Amygdala (tissue), 56 donors: ENCODE measurements at regions not wholly inside any gene's neighbourhood (a gene's known extent, or its start where the extent isn't known, plus 50 kb on each side); places are given as distances from the start of the nearest gene placed in this dataset.

Experiments
- DNase-seq, 56 donors: peaks; one replicate each; lab custom pipeline; 2025; lab: John Stamatoyannopoulos, UW

DNA sequence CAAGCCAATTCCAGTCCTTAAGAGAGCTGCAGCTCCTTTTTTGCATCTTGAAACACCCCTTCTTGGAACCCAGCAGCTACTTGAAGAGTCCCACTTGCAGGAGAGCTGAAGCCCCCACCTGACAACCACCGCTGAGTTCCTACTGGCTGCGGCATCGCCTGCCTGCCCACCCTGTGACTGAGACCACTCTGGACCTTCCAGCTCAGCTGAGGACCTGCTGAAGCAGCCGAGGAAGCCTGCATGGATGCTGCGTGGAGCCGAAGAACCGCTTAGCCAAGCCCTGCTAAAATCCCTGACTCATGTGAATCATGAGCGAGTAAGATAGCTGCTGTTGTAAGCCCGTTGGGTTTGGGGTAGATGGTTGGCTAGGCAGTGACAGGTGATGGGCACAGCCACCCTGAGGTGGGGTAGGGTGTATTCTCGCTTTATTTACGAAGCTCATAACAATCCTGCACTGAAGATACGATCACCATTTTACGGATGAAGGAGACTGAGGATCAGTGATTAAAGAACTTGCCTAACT lies 78.4 kb downstream of the INHBB start:
- no peak for DNase-seq

GRCh38 chr2:120425014-120425413 lies 79.1 kb downstream of the INHBB start:
- DNase-seq, result no peak

GRCh38 chr2:120428748-120429147 lies 82.8 kb downstream of the INHBB start:
- no peak for DNase-seq

DNA sequence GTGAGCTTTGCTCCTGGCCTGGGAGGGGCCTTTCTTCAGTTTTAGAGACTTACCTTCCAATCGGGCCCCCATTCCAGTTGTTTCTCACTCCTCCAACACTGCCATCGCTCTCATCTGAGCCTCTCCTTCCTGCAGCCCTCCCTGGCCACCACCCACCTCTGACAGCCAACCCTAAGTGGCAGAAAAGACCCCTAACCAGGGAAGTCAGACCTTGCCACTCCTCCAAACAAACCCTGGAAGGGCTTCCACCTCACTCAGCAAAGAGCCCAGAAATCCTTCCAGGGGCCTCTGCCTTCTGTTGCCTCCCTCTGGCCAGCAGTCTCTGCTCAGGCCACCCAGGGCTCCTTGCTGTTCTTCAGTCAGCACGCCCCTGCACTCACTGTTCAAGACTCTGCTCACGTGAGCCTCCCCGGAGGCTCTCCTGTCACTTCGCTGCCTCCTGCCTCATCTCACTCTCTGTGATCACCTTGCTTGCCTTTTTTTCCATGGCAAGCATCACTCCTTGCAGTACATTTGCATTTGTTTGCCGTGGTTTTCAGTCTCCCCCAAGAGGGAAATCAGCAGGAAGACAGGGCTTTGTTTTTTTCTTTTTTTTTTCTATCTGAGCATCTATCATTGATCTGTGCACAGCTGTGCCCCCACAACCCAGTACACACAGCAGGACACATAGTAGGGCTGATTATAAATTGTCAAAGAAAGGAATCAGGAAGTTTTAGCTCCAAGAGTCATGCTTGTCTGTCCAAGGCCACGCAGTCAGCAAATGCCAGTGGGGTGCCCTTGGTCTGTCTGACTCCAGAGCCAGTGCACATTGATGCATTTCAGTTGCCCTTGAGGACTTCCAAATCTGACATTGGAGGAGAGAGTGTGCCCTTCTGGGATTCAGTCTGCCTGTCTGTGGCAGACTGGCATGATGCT lies 83.9 kb downstream of the INHBB start:
- no peak for DNase-seq

- no peak for DNase-seq
Measured at GRCh38 chr2:120430501-120430830, 84.5 kb downstream of the INHBB start.

DNA sequence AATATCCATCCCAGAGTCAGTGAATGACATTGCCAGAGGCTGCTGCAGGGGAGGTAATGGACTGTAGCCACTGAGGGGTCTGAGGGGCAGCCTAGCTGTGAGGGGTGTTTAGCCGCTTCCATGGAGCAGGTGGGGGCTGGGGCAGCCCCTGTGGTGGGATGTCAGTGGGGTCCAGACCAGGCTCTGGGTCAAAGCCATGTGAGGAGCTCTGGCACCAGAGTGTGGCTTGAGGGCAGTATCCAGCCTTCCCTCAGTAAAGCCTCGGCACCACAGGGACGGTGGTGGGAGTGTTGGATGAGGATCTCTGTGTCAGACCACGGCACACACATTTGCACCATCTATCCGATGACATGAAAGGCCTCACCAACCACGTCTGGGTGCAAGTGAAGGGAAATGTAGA lies 85.0 kb downstream of the INHBB start:
- no peak for DNase-seq

DNA sequence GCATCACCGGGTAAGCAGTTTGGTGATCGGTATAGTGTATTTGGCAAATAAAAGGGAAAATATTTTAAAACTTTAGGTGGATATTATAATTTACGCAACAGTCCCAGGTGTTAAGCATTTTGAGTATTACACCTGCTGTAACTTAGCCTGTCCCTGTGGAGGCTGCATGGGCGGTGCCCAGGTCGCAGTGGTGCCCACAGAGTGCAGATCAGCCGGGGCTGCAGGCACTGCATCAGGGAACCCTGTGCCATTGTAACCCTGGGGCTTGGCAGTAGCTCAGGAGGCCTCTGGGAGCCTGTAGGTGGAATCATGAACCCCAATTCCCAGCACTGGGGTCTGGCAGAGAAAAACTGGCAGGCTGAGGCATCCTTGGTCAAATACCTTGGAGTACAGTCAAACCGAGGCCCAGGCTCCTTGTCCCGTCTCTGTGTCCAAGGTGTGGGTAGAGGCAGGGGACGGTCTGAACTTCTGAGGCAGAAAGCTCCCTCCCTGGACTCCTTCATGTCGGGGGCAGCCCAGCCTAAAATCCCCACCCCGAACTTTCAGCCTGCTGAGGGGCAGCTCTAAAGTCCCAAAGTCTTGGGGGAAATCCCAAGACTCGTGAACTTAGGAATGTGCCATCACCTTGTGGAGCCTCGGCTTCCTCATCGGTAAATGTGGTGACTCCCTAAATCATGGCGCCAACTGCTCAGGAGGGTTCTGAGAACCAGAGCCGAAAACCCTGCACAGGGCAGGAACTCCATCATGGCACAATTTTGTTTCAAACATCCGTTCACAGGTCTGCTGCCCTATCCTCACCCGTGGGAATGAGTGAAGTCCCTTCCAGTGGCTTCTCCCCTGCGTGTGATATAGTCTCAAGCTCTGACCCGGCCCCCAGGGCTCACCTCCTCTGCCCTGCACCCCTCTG lies 85.7 kb downstream of the INHBB start:
- DNase-seq, result no peak

DNA sequence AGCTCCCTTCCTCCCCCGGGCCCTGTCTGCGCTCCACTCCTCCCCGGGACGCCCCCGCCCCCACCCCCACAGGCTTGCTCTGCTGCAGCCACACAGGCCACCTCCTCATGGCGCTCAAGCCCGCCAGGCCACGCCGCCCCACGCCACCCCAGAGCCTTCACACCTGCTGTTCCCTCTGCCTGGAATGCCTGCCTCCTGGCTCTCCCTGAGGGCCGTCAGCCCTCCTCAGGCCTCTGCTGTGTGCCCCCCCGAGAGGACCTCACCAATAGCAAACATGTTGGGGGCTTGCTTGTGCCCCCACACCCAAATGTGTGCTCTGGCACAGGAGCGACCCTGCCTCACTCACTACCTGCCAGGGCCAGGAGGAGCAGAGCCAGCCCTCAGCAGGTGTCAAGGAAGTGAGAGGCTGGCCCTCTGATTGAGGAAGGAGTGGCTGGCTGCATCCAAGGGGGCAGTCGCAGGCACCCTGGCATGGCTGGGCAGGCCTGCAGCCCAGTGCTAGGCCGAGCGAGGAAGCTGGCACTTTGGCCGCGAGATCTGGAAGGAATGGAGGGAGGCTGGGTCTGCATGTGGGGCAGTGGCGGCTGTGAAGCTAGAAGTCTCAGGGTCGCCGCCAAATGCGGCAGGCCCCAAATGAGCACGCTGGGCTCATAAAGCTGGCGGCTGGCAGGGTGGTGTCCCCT lies 86.5 kb downstream of the INHBB start:
- DNase-seq, result peak in 3 of 56 donors; percentile 10 to 55 (median 28)

DNA sequence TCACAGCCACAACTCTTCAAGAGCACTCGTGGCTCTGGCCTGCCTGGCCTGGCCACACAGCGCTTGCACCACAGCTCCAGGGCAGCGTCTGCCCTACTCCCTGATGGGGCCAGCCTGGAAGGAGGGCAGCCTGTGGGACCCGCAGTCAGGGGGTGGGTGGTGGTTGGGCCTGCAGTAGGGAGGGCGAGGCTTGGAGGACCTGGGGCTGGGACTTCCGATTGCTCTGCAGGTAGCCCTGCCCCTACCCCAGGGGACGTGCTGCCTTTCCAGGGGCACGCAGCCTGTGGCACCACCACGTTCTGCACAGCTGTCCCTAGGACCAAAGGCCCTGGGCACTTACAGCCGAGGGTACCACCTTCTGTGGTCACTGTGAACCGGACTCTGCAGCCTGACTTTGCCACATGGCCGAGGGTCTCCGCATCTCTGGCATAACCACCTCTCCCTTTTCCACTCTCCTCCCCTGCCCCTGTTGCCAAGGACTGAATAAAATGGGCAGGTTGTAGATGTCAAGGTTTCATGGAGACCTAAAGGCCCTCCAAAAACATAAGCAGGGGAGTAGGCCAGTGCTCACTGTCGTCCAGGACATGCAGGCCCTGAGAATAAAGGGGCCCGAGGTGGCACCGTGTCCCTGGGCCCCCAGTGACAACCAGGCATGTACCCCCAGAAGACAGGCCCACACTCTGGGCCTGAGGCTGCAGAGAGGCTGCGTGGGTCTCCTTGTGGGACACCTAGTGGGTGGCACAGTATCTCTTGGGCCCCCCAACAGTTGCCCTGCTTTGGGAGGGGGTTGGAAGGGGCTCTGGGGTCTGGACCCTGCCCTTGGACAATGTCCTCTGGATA lies 87.3 kb downstream of the INHBB start:
- no peak for DNase-seq

DNA sequence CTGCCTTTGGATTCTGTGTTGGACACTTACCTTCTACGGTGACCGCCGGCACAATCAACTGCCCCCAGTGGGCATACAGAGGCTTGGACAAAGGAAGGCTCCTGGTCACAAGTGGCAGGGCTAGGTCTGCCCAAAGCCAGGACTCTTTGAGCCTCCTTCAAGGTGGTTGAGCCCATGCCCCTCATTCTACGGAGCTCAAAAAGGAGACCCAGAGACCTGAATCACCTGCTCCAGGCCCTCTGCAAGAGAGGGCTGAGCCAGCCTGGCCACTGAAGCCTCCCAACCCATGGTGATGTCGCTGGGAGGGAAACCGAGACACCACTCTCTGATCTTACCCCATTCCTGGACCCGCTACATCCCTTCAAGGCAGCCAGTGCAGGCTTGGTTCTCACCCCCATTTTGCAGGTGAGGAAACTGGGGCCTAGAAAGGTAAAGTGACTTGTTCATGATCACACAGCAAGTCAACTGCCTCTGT lies 87.9 kb downstream of the INHBB start:
- no peak for DNase-seq

GRCh38 chr2:120434492-120435308 lies 88.8 kb downstream of the INHBB start:
- no peak for DNase-seq

DNA sequence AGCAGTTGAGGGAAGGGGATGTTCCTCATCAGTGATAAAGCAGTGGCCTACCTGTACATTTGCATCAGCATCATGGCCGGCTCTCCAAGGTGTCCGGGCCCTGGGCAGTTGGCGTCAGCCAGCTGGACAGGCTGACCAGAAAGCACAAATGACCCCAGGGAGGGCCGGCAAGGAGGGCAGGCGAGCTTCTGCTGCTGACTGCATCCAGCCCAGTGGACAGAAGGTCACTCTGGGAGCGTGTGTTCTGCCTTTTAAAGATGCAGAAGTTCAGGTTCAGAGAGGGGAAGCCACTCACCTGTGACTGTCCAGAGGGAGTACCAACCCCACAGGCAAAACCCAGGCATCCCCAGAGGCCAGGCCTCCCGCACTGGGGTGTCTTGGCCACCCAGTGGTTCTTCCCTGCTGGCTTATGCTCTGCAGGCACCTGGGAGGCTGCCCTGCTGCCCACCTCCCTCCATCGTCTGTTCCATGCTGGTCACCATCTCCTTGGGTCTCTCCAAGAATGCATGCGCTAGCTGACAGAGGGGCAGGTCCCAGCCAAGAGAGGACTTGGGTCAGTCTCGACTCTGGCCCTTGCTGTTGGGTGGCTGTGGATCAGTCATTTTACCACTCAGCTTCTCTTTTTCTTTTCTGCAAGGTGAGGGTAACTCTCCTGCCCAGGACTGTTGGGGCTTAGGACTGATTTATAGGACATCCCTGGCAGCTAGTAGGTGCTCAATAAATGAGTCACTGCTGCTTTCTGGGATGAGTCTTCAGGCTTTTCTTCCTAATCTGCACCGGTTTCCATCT lies 89.9 kb downstream of the INHBB start:
- DNase-seq, result no peak

DNA sequence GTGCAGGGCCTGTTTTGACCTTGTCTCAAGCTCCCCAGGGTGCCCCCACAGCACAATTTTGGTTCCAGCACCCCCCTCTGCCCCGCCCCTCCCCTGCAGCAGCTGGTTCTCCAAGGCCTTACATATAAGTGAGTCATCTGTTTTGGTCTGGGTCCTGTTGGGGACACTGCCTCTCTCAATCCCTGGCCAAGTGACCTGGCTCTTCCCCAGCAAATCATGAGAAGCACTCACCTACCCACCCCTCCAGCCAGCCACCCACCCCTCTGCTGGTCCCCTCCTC lies 90.5 kb downstream of the INHBB start:
- no peak for DNase-seq

GRCh38 chr2:120436885-120437603 lies 91.1 kb downstream of the INHBB start:
- no peak for DNase-seq

- DNase-seq, result no peak
Measured at GRCh38 chr2:120437604-120438000, 91.7 kb downstream of the INHBB start.

DNA sequence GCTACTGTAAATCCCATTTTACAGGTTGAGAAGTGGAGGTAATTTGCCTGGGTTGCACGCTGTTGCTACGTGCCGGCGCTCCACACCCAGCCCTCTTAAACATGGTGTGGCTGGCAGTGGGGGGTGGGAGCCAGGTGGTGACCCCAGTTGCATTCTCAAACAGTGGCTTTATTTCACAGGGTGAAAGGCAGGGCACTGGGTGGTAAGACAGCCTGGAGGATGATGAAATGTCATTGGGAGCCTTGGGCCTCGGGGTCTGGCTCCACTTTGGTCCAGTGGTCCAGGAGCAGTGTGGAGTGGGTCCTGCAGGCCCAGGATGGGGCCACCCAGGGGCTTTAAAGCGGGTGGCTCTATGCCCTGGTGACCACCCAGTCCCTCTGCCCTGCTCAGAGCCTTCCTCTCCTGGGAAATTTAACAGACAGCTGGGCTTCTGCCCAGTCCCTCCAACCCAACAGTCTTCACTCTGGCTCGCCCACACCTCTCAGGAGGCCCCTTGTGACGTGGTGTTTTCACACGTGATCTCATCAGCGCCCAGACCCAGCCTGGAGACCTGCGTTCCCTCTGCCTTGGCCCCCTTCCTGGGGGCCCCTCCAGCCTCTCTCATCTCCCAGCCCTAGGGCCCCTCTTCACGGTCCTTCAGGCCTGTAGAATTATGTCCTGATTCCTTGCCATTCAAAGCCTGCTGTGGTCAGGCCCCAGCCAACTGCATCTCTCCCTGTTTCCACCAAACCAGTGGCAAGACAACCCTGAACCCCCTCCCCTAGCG lies 92.5 kb downstream of the INHBB start:
- no peak for DNase-seq

DNA sequence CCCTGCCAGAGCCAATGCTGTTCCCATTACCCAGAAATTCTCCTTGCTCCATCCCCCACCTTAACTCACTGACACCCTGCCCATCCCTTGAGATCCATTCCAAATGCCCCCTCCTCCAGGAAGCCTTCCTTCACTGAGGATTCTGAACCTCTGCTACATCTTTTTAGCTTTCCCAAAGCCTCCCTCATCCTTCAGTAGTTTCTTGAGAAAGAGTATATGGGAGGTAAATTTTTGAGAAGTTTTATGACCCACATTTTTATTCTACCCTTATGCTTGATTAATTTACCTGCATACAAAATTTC lies 93.1 kb downstream of the INHBB start:
- no peak for DNase-seq
